GM19035 (cell line): ENCODE measurements at regions not wholly inside any gene's neighbourhood (a gene's known extent, or its start where the extent isn't known, plus 50 kb on each side); places are given as distances from the start of the nearest gene placed in this dataset.

ENCODE experiments used
- ATAC-seq: cut with Tn5 transposase; IDR thresholded peaks from one replicate; pipeline ENCODE4 v1.9.1; 2021; ENCODE audit not compliant: unreplicated experiment

DNA sequence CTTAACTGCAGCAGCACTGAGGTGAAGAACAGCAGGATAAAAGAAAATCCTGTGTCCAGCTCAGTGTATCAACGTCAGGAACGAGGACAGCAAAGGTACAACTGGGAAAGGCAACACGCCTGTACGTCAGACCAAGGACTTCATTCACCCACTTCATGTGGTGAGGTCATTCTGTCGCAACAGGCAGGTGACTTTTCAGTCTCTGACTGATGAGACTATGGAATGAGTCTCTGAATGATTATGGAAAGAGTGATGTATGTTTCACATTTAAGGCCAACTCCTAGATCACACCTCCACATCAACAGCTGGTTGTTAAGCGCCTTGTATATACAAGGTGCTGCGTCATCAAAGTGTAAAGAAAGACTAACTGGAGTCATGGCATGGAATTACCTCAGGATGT, 297.6 kb upstream of the SP8 start:
- ATAC-seq, result no peak

DNA sequence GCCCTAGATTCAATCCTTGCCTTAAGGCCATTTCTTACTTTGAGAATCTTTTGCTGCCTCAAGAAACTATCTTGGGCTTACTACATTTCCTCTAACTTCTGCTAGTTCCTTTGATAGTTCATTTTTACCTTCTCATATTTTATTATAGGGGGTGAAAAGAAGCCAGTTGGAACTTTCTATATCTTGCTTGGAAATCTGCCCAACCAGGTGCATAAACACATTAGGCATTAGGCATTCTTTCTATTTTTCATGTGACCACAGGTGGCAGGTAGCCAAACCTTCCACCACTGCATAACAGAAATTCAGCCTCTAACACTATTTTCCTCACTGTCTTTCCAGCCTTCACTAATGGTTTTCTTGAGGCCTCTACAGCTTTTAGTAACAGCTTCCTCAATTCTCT, 300.0 kb upstream of the SP8 start:
- no peak for ATAC-seq

DNA sequence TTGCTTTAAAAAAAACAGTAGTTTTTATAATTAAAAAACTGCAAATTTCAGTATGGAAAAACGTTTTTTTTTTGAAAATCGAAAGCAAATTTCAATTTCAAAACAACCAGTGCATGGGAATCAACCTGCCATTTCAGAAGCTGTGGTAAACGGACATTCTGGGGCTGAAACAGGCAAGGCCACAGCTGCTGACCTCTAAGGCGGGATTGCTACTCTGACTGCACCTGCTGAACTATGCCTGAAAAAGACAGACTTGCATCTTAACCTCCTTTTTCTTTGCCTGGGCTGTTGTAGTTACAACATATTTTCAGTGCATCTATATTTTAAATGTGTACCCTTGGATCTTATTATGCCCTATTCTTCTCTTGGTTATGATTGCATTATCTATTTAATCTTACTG, 303.0 kb upstream of the SP8 start:
- ATAC-seq, result no peak

DNA sequence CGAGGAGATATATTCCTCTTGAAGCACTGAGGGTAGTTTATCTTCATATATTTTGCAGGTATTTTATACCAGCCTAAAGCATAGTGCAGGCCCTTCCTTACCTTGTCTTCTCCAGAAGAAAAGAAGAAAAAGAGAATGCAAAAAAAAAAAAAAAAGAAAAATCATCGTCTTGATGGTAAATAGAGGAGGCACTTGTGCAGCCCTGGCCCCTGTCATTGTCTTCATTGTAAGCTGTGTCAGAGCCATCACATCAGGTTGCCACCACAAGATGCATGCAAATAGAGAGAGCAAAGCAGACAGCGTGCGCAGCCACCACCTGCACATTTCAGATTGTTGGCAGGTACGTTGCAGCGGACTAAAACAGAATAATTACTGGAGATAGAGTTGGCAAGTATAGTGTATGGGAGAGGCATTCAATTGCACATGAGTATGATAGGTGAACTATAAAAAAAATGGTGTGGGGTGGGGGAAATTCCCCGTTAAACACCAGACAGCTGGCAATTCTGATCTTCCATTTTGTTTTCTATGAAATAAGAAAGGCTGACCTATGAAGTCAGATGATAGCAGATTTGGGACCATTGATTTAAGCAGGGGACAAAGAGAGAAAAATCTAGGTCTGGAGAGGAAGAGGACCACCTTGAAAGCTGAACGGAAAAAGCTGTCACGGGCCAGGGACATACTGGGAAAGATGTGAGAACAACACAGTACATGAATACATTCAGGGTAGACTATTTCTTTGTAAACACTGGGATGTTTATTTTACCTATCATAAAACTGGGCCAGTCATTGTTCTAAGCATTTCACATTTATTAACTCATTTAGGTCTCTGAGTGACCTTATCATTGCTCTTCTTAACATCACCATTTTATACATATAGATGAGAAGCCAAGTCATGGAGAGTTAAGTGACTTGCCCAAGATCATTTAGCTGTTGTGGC, 306.3 kb upstream of the SP8 start:
- ATAC-seq, result no peak

DNA sequence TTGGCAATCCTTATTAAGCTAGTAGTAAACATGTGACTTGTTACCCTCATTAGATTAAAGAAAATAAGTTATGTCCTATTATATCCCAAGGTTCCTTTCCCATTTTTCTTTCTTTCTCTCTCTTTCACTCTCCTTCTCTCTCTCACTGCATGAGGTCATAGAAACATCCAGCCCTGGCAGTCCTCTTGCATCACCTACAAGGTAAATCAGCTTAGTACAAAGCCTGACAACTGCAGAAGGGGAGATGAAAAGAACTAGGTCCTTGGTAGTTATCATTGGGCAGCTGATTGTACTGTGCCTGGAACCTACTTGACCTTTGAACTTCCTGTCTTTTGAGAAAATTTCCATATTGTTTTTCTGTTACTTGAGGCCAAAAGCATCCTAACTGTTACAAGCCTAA, 307.9 kb upstream of the SP8 start:
- ATAC-seq, result no peak

DNA sequence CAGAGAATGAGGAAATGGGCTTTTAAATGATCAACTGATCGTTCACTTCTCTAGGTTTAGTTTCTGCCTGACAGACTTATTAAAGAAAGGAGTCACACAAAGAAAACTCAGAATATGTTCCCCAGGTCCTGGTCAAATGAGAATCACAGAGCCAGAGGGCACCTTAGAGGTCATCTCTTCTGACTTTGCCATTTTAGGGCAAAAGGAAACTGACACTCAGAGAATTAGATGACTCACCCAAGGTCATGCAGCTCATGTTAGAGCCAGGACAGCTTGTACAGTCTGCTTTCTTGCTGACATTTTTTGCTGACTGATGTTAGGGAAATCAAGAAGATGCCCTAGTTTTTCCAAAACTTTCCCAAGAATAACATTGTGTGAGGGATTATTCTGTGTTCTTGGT, 312.7 kb upstream of the SP8 start:
- no peak for ATAC-seq

- no peak for ATAC-seq
Observed at GRCh38 chr7:21099955-21100354, 313.3 kb upstream of the SP8 start.

GRCh38 chr7:21101541-21101940, 314.9 kb upstream of the SP8 start:
- no peak for ATAC-seq

DNA sequence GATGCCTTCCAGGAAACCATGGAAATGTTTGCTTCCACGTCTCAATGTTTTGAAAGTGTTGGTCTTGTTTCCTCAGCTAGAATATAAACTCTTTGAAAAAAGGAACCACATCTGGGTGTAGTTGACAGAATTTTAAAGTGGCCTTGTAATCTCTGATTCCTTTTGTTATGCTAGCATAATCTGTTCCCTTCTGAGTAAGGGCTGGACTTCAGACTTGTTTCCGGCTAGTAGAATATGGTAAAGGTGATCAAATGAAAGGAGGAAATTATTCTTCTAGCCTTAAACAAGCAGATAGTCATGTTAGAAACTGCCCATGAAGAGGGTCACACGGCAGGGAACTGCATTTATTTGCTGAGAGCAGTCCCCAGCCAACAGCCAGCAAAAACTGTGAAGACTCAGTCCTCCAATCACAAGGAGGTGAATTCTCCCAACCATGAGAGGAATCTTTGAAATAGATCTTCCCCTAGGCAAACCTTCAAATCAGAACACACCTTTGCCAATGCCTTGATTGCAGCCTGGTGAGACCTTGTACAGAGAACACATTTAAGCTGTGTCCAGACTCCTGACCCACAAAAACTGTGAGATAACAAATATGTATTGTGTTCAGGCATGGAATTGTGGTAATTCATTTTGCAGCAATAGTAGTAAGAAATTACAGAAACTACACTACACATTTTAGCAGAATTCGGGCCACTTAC, 316.9 kb upstream of the SP8 start:
- ATAC-seq, result no peak

GRCh38 chr7:21104124-21104500, 317.4 kb upstream of the SP8 start:
- ATAC-seq, result no peak

- no peak for ATAC-seq
Observed at GRCh38 chr7:21106296-21106732, 319.6 kb upstream of the SP8 start.

DNA sequence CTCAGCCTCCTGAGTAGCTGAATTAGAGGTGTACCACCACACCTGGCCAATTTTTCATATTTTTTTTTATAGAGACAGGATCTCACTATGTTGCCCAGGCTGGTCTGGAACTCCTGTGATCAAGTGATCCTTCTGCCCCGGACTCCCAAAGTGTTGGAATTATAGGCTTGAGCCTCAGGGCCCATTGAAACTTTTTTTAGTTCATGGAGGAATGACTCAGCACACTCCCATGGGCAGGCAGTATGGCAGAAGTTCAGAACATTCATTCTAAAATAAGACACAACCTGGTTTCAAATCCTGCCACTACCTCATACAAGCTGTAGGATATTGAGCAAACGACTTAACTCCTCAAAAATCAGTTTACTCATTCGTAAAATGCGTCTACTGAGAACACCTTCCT, 320.4 kb upstream of the SP8 start:
- no peak for ATAC-seq

DNA sequence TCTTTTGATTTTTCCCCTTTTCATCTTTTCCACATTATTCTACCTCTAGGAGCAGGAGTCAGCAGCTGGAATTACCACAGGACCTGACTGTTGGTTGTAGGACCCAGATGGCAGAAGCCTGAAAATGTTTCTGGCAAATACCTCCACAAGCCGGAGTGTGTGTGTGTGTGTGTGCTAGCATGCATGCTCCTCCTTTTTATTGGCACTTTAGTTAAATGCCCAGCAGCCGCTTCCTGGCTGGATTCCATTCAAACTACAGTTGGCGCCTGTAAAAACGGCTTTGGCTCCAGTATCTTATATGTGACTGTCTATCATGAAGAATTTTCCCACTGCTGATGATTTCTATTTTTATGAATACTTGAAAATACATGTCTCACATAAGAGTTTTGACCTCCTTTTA, 319.7 kb upstream of the SP4 start:
- ATAC-seq, result no peak

- no peak for ATAC-seq
Observed at GRCh38 chr7:21113609-21114415, 314.1 kb upstream of the SP4 start.

- ATAC-seq, result no peak
Observed at GRCh38 chr7:21123586-21123985, 304.3 kb upstream of the SP4 start.

- ATAC-seq, result no peak
Observed at GRCh38 chr7:21125297-21125696, 302.6 kb upstream of the SP4 start.

DNA sequence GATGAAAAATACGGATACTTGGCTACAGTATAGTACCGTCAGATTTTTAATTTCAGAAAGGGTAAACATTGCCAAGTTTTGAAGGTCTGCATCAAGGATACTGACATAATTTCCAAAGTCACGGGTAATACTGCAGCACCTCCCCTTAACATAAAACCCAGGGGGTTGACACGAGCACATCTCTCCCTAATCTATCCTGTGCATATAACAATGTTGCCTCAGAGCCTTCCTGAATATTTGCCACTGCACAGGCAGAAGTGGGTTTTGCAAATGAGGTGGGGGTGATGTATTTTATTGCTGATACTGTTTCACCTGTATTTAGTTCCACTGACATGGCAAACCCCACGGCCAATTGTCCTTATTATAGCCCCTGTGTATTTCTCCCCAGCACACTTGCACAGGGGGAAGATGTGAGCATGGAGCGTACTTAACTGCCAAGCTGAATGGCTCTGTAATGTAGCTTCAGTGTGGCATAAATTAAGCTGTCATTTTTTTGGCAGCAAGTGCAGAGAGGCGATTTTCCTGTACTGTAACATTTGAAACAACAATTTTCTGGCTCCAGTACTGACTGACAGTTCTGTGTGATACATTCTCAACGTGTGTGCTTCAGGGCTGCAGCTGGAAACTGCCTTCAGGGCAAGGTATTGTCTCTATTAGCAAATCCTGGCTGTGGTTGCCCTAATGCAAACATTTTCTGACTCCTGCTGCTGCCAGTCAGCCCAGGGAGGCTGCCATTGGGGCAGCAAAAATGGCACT, 299.6 kb upstream of the SP4 start:
- ATAC-seq, result no peak

DNA sequence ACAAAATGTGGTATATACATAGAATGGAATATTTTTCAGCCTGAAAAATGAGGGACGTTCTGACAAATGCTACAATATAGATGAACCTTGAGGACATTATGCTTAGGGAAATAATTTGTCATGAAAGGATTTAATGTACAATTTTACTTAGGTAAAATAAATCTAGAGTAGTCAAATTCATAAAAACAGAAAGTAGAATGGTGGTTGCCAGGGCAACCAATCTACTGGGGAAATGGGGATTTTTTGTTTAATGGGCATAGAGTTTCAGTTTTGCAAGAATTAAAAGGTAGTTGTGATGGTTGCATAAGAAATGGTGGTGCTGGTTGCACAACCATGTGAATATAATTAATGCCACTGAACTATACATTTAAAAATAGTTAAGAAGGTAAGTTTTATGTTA, 296.0 kb upstream of the SP4 start:
- no peak for ATAC-seq

DNA sequence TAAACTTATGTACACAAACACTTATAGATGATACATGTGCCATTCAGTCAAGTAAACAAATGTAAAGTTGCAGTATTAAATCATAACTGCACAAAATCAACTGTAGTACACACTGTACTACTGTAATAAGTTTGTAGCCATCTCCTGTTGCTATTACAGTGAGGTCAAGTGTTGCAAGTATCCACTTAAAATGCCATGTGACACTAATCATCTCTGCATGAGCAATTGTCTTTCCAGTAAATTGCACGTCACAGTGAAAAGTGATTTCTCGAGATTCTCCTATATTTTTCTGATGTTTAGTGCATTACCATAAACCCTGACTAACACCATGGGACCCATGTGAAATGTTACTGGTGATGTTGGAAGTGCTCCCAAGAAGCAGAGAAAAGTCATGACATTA, 293.3 kb upstream of the SP4 start:
- no peak for ATAC-seq

DNA sequence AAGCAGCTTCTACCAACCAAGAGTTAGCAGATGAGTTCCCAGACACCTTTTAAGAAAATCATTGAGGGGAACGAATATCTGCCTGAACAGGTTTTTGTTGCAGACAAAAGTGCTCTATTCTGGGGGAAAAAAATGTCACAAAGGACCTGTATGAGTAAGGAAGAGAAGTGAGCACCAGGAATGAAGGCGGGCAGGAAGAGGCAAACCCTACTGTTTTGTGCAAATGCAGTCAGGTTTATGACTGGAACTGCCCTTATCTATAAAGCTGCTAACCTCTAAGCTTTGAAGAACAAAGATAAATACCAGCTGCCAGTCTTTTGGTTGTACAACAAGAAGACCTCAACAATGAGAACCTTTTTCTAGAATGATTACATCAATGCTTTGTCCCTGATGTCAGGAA, 292.4 kb upstream of the SP4 start:
- ATAC-seq, result no peak

- no peak for ATAC-seq
Observed at GRCh38 chr7:21137640-21138039, 290.2 kb upstream of the SP4 start.
